ENCODE measurements at regions not wholly inside any gene's neighbourhood (a gene's known extent, or its start where the extent isn't known, plus 50 kb on each side); places are given as distances from the start of the nearest gene placed in this dataset.

DNA sequence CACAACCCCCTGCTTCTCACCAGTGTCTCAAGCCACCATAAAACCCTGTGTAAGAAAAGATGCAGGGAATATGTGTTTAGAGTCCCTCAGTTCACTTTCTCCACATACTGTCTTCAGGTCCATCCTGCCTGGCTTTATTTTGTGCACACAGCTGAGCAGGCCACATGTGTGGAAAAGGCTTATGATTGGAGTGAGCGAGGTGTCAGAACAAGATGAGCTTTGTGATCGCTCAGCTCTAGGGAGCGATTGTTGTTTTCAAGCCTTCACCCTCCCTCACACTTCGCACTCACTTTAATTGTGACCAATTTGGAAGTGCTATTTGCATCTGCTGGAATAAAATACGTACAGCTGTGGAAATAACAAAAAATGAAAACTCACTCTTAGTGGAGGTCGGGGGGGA is 931.1 kb upstream of the TENM4 start:
- TF ChIP-seq EZH2phosphoT487 (IDR thresholded peaks at IDR 0.05; ENCODE audit: borderline replicate concordance, low read length): no peak
- TF ChIP-seq, protein P1, sequence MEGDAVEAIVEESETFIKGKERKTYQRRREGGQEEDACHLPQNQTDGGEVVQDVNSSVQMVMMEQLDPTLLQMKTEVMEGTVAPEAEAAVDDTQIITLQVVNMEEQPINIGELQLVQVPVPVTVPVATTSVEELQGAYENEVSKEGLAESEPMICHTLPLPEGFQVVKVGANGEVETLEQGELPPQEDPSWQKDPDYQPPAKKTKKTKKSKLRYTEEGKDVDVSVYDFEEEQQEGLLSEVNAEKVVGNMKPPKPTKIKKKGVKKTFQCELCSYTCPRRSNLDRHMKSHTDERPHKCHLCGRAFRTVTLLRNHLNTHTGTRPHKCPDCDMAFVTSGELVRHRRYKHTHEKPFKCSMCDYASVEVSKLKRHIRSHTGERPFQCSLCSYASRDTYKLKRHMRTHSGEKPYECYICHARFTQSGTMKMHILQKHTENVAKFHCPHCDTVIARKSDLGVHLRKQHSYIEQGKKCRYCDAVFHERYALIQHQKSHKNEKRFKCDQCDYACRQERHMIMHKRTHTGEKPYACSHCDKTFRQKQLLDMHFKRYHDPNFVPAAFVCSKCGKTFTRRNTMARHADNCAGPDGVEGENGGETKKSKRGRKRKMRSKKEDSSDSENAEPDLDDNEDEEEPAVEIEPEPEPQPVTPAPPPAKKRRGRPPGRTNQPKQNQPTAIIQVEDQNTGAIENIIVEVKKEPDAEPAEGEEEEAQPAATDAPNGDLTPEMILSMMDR (IDR thresholded peaks at IDR 0.05; ENCODE audit: low read depth, low read length, poor library complexity, severe bottlenecking): no peak
